ENCODE measurements at regions not wholly inside any gene's neighbourhood (a gene's known extent, or its start where the extent isn't known, plus 50 kb on each side); places are given as distances from the start of the nearest gene placed in this dataset.

- no peak overlapping the region for H3K4me3 ChIP-seq
- H3K4me1 ChIP-seq: no peaks in the 10 kb centered on the region
- no peak overlapping the region for H3K9ac ChIP-seq
- H4K20me1 ChIP-seq (ENCODE audit: low read depth): no peaks in the 10 kb centered on the region
- no peak overlapping the region for H2AFZ ChIP-seq (replicated peaks)
- no peaks in the 10 kb centered on the region for H3K36me3 ChIP-seq
- no peak overlapping the region for H3K4me3 Mint-ChIP-seq
- DNase-seq (ENCODE audit: low spot score): no peak
- no peaks in the 10 kb centered on the region for H3K79me2 ChIP-seq (ENCODE audit: low read depth)
- H3K9me3 ChIP-seq (ENCODE audit: low read depth): no peaks in the 10 kb centered on the region
- no peaks in the 10 kb centered on the region for H3K36me3 Mint-ChIP-seq
- H3K4me2 ChIP-seq: no peak overlapping the region
- H3F3A ChIP-seq (ENCODE audit: low read depth): no peaks in the 10 kb centered on the region
- no peaks in the 10 kb centered on the region for H3K27me3 ChIP-seq
- no peaks in the 10 kb centered on the region for H3K9me3 Mint-ChIP-seq
- no peak overlapping the region for H3K27ac Mint-ChIP-seq
- no peak overlapping the region for H3K27ac ChIP-seq
- H3K4me1 Mint-ChIP-seq: no peaks in the 10 kb centered on the region
- no peak for TF ChIP-seq CTCF (IDR thresholded peaks at IDR 0.05)
- TF ChIP-seq EZH2phosphoT487 (IDR thresholded peaks at IDR 0.05): no peak
- no peak for TF ChIP-seq EZH2 (IDR thresholded peaks at IDR 0.05)
- H3K27me3 Mint-ChIP-seq (ENCODE audit: insufficient read depth, low read depth): no peaks in the 10 kb centered on the region
Observed at GRCh38 chr5:120926471-120926870, 462.4 kb downstream of the PRR16 start.

GRCh38 chr5:120927950-120928530, 463.9 kb downstream of the PRR16 start:
- no peaks in the 10 kb centered on the region for H3K9me3 Mint-ChIP-seq

GRCh38 chr5:120932480-120932879, 468.4 kb downstream of the PRR16 start:
- no peaks in the 10 kb centered on the region for H3K4me1 ChIP-seq

More at GRCh38 chr5:120927950-120928530, 463.9 kb downstream of the PRR16 start:
- no peak for DNase-seq (ENCODE audit: low spot score)
- no peak overlapping the region for H3K9ac ChIP-seq
- H3K27ac ChIP-seq: no peak overlapping the region
- H3K4me3 ChIP-seq: no peak overlapping the region
- H3K27me3 Mint-ChIP-seq (ENCODE audit: insufficient read depth, low read depth): no peaks in the 10 kb centered on the region
- H2AFZ ChIP-seq (replicated peaks): no peak overlapping the region
- H3K36me3 ChIP-seq: no peaks in the 10 kb centered on the region
- no peak overlapping the region for H3K27ac Mint-ChIP-seq
- TF ChIP-seq CTCF (IDR thresholded peaks at IDR 0.05): no peak
- H3K4me3 Mint-ChIP-seq: no peak overlapping the region
- H3K4me1 Mint-ChIP-seq: no peaks in the 10 kb centered on the region
- H3K4me2 ChIP-seq: no peak overlapping the region
- no peaks in the 10 kb centered on the region for H3F3A ChIP-seq (ENCODE audit: low read depth)
- H3K27me3 ChIP-seq: no peaks in the 10 kb centered on the region
- no peaks in the 10 kb centered on the region for H3K9me3 ChIP-seq (ENCODE audit: low read depth)
- H3K79me2 ChIP-seq (ENCODE audit: low read depth): no peaks in the 10 kb centered on the region
- no peaks in the 10 kb centered on the region for H4K20me1 ChIP-seq (ENCODE audit: low read depth)
- H3K4me1 ChIP-seq: no peaks in the 10 kb centered on the region
- no peaks in the 10 kb centered on the region for H3K36me3 Mint-ChIP-seq

More at GRCh38 chr5:120932480-120932879, 468.4 kb downstream of the PRR16 start:
- Histone ChIP-seq H2AFZ (replicated peaks) (no peak overlapping the region), H3K9ac (no peak overlapping the region), H3F3A (ENCODE audit: low read depth) (no peaks in the 10 kb centered on the region), H3K4me2 (no peak overlapping the region), H3K27ac (no peak overlapping the region), H3K4me3 (no peak overlapping the region), H3K27me3 (no peaks in the 10 kb centered on the region), H3K79me2 (ENCODE audit: low read depth) (no peaks in the 10 kb centered on the region), H4K20me1 (ENCODE audit: low read depth) (no peaks in the 10 kb centered on the region), H3K9me3 (ENCODE audit: low read depth) (no peaks in the 10 kb centered on the region), H3K36me3 (no peaks in the 10 kb centered on the region)
- Mint-ChIP-seq H3K27me3 (ENCODE audit: insufficient read depth, low read depth) (no peaks in the 10 kb centered on the region), H3K4me1 (no peaks in the 10 kb centered on the region), H3K36me3 (no peaks in the 10 kb centered on the region), H3K9me3 (no peaks in the 10 kb centered on the region), H3K27ac (no peak overlapping the region), H3K4me3 (no peak overlapping the region)
- DNase-seq (ENCODE audit: low spot score): no peak
- no peak for TF ChIP-seq EZH2phosphoT487 (IDR thresholded peaks at IDR 0.05)
- TF ChIP-seq EZH2 (IDR thresholded peaks at IDR 0.05): no peak
- no peak for TF ChIP-seq CTCF (IDR thresholded peaks at IDR 0.05)

Data from neural progenitor cell (in vitro differentiated cells).